ENCODE measurements at regions not wholly inside any gene's neighbourhood (a gene's known extent, or its start where the extent isn't known, plus 50 kb on each side); places are given as distances from the start of the nearest gene placed in this dataset.

GRCh38 chr9:27929841-27930240 lies 356.6 kb upstream of the C9orf72 start:
- in situ Hi-C loops (cut with HindIII; ENCODE audit: extremely low pct_ligation_motif_present, low pct_unique_long_range_greater_than_20kb), result no loop called here
- H4K20me1 ChIP-seq (ENCODE audit: insufficient read depth, low read length), result no peaks in the 10 kb centered on the region
- H3K79me2 ChIP-seq (ENCODE audit: insufficient read depth, low read length), result no peaks in the 10 kb centered on the region
- H3K9me3 ChIP-seq (ENCODE audit: low read length), result no peaks in the 10 kb centered on the region
- no peaks in the 10 kb centered on the region for H3K27me3 ChIP-seq (ENCODE audit: control insufficient read depth in 1 of 2, insufficient read depth in 2 of 2, low read length in 2 of 2)
- DNase-seq (ENCODE audit: low spot score) (no peak), ATAC-seq (no peak), FAIRE-seq (no peak)
- H3K36me3 ChIP-seq (replicated peaks in 1 of 2; ENCODE audit: control insufficient read depth in 1 of 2, insufficient read depth in 2 of 2, low read length in 2 of 2), result no peaks in the 10 kb centered on the region
- no peak overlapping the region for H3K4me3 ChIP-seq (replicated peaks in 1 of 3; ENCODE audit: insufficient read depth in 1 of 3, low read depth in 2 of 3, low read length in 3 of 3)
- no peak overlapping the region for H2AFZ ChIP-seq (ENCODE audit: low read length)
- H3K27ac ChIP-seq (ENCODE audit: extremely low read length, insufficient read depth, low read length), result no peak overlapping the region
- BruUV-seq (replicated peaks), result no TSS peak
- TF ChIP-seq ZBTB8A (CRISPR knock-in tag; IDR thresholded peaks at IDR 0.05; ENCODE audit: borderline replicate concordance, low read depth) (no peak), ZNF558 (CRISPR knock-in tag; IDR thresholded peaks at IDR 0.05; ENCODE audit: borderline replicate concordance) (no peak), ZKSCAN8 (CRISPR knock-in tag; IDR thresholded peaks at IDR 0.05; ENCODE audit: borderline replicate concordance) (no peak), HCFC1 (IDR thresholded peaks at IDR 0.05; ENCODE audit: low read depth, low read length) (no peak), EP300 (IDR thresholded peaks at IDR 0.05; ENCODE audit: low read depth in 2 of 2, low read length in 2 of 2) (no peak), EP300 (CRISPR knock-in tag; IDR thresholded peaks at IDR 0.05; ENCODE audit: borderline replicate concordance) (no peak), YEATS4 (CRISPR knock-in tag; IDR thresholded peaks at IDR 0.05; ENCODE audit: borderline replicate concordance) (no peak), ZFP82 (CRISPR knock-in tag; IDR thresholded peaks at IDR 0.05; ENCODE audit: borderline replicate concordance) (no peak)
- CTCF ChIA-PET (ENCODE audit: low intra/inter-chr PET ratio, low total read pairs), result no interaction called here
- peaks cover 11% of the 10 kb centered on the region for H3K4me1 ChIP-seq (ENCODE audit: insufficient read depth, low read length)
- WGBS (ENCODE audit: low lambda C conversion rate), result 0% methylated on average over 2 of the region's 2 CpGs
- H3K9ac ChIP-seq (ENCODE audit: insufficient read depth, low read depth, low read length), result no peak overlapping the region
- intact Hi-C loops (cut with micrococcal nuclease; ENCODE audit: unreplicated experiment), result no loop called here
- no peak overlapping the region for H3K4me2 ChIP-seq (ENCODE audit: low read depth, low read length)
- POLR2A ChIA-PET, result no interaction called here

DNA sequence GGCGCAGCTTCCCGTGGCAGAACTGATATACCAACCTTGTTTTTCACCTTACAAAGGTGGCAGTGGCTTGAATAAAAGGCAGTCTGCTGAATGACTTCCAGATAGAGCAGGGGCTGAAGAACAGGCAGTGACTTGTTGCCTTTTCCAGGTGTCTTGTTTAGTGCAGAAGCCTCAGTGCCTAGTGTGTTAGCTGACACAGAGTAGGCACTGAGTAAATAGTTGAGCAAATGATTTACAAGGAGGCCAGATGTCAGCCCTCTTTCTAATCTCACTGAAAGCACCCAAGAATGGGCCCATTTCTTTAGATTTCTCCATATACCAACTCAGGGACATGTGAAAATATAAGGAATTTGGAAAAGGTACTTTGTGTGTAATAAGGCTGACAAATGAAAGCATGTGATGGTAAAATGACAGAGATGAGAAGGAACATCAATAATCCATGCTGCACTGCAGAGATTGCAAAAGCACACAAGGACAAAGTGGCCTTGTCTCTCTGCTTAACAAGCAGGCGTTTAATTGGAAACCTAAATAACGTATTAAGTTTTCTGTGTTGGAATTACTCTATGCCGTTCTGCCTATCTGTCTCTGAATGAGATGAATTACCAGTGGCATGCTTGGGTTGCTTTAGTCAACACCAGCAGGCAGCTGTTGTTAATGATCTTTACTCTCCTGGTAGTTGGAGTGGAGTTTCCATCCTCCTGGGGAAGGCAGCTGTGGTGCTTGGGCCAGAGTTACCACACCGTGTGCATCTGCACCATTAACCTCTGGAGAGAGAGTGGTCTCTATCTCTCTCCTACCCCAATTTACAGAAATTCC lies 360.1 kb upstream of the C9orf72 start:
- no peak overlapping the region for H2AFZ ChIP-seq (ENCODE audit: low read length)
- no peak overlapping the region for H3K27ac ChIP-seq (ENCODE audit: extremely low read length, insufficient read depth, low read length)
- H4K20me1 ChIP-seq (ENCODE audit: insufficient read depth, low read length), result no peaks in the 10 kb centered on the region
- H3K4me1 ChIP-seq (ENCODE audit: insufficient read depth, low read length), result peaks cover 11% of the 10 kb centered on the region
- no peaks in the 10 kb centered on the region for H3K27me3 ChIP-seq (ENCODE audit: control insufficient read depth in 1 of 2, insufficient read depth in 2 of 2, low read length in 2 of 2)
- CTCF ChIA-PET (ENCODE audit: low intra/inter-chr PET ratio, low total read pairs), result no interaction called here
- no peak overlapping the region for H3K4me3 ChIP-seq (replicated peaks in 1 of 3; ENCODE audit: insufficient read depth in 1 of 3, low read depth in 2 of 3, low read length in 3 of 3)
- no peak overlapping the region for H3K4me2 ChIP-seq (ENCODE audit: low read depth, low read length)
- no peaks in the 10 kb centered on the region for H3K79me2 ChIP-seq (ENCODE audit: insufficient read depth, low read length)
- ATAC-seq (peak; percentile 85), DNase-seq (ENCODE audit: low spot score) (no peak), FAIRE-seq (no peak)
- H3K9ac ChIP-seq (ENCODE audit: insufficient read depth, low read depth, low read length), result no peak overlapping the region
- in situ Hi-C loops (cut with HindIII; ENCODE audit: extremely low pct_ligation_motif_present, low pct_unique_long_range_greater_than_20kb), result no loop called here
- no peaks in the 10 kb centered on the region for H3K36me3 ChIP-seq (replicated peaks in 1 of 2; ENCODE audit: control insufficient read depth in 1 of 2, insufficient read depth in 2 of 2, low read length in 2 of 2)
- H3K9me3 ChIP-seq (ENCODE audit: low read length), result no peaks in the 10 kb centered on the region
- no TSS peak for BruUV-seq (replicated peaks)
- POLR2A ChIA-PET, result no interaction called here
- WGBS (ENCODE audit: low lambda C conversion rate), result 9% methylated on average over 5 of the region's 6 CpGs
- intact Hi-C loops (cut with micrococcal nuclease; ENCODE audit: unreplicated experiment), result no loop called here
- no peak for TF ChIP-seq DPF2 (CRISPR knock-in tag; IDR thresholded peaks at IDR 0.05; ENCODE audit: borderline replicate concordance, low read depth)
- TF ChIP-seq, protein P1, sequence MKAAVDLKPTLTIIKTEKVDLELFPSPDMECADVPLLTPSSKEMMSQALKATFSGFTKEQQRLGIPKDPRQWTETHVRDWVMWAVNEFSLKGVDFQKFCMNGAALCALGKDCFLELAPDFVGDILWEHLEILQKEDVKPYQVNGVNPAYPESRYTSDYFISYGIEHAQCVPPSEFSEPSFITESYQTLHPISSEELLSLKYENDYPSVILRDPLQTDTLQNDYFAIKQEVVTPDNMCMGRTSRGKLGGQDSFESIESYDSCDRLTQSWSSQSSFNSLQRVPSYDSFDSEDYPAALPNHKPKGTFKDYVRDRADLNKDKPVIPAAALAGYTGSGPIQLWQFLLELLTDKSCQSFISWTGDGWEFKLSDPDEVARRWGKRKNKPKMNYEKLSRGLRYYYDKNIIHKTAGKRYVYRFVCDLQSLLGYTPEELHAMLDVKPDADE (CRISPR knock-in tag; IDR thresholded peaks at IDR 0.05), result no peak
- peak; percentile 47; the same call in 1 of the 2 replicates for TF ChIP-seq HNF1A (IDR thresholded peaks at IDR 0.05; ENCODE audit: low read depth)
- TF ChIP-seq HNF1A (CRISPR knock-in tag; IDR thresholded peaks at IDR 0.05; ENCODE audit: borderline replicate concordance), result no peak
- no peak for TF ChIP-seq HNRNPH1 (optimal IDR thresholded peaks at IDR 0.05; ENCODE audit: low read depth, low read length)
